Keratinocyte (primary cell): ENCODE measurements at regions not wholly inside any gene's neighbourhood (a gene's known extent, or its start where the extent isn't known, plus 50 kb on each side); places are given as distances from the start of the nearest gene placed in this dataset.
A peak's percentile ranks its signal among the peaks of the same experiment; 100 is the strongest.

Experiments
- DNase-seq: peaks from one replicate; pipeline ENCODE4 v3.0.0-alpha.2; 2011; ENCODE audit warnings: low read depth, missing footprints, low spot score
- FAIRE-seq: peaks from 2 replicates; lab custom pipeline; 2011; peaks lifted over from hg19 to GRCh38; lab: Jason Lieb, UNC
- H2AFZ ChIP-seq: 2 replicates; pipeline ENCODE4 v1.6.0; 2012; ENCODE audit warnings: low read length, control low read depth, inconsistent platforms; ENCODE audit not compliant: control insufficient read depth
- H3K27ac ChIP-seq: 2 replicates; pipeline ENCODE4 v1.5.1; 2011; ENCODE audit warnings: low read length; ENCODE audit not compliant: control insufficient read depth, insufficient read depth
- H3K27me3 ChIP-seq: 3 replicates; pipeline ENCODE4 v1.6.0; 2011; ENCODE audit warnings: low read length; ENCODE audit not compliant: control insufficient read depth, insufficient read depth; ENCODE audit errors: extremely low read depth
- H3K36me3 ChIP-seq, 2 experiments: 2 replicates in 1 of 2; 3 replicates in 1 of 2; pipeline ENCODE4 v1.5.1; 2011; ENCODE audit warnings: low read length in 2 of 2, mild to moderate bottlenecking in 1 of 2; ENCODE audit not compliant: control insufficient read depth in 2 of 2, insufficient read depth in 2 of 2; ENCODE audit errors: extremely low read depth in 1 of 2
- H3K4me1 ChIP-seq: 3 replicates; pipeline ENCODE4 v1.5.1; 2011; ENCODE audit warnings: low read length; ENCODE audit not compliant: control insufficient read depth, insufficient read depth; ENCODE audit errors: extremely low read depth
- H3K4me2 ChIP-seq: 3 replicates; pipeline ENCODE4 v1.6.0; 2011; ENCODE audit warnings: low read depth, low read length; ENCODE audit not compliant: control insufficient read depth, insufficient read depth; ENCODE audit errors: extremely low read depth
- H3K4me3 ChIP-seq, 3 experiments: fragments of 200-600 bp in 1 of 3; sonication (generic) in 1 of 3; 2 replicates in 2 of 3; 3 replicates in 1 of 3; pipeline ENCODE4 v1.5.1; 2011 to 2016; ENCODE audit warnings: low read length in 3 of 3, mild to moderate bottlenecking in 3 of 3, control low read depth in 2 of 3, inconsistent platforms in 1 of 3, low read depth in 1 of 3, mixed read lengths in 1 of 3, mixed run types in 1 of 3, moderate library complexity in 1 of 3; ENCODE audit not compliant: control insufficient read depth in 2 of 3, insufficient read depth in 2 of 3; ENCODE audit errors: extremely low read depth in 1 of 3
- H3K79me2 ChIP-seq: 2 replicates; pipeline ENCODE4 v1.6.0; 2012; ENCODE audit warnings: low read length; ENCODE audit not compliant: control insufficient read depth, insufficient read depth
- H3K9ac ChIP-seq: 3 replicates; pipeline ENCODE4 v1.6.0; 2011; ENCODE audit warnings: low read length; ENCODE audit not compliant: control insufficient read depth, insufficient read depth; ENCODE audit errors: extremely low read depth
- H3K9me1 ChIP-seq: 3 replicates; pipeline ENCODE4 v1.6.0; 2011; ENCODE audit warnings: low read length; ENCODE audit not compliant: control insufficient read depth, insufficient read depth; ENCODE audit errors: extremely low read depth
- H3K9me3 ChIP-seq: 2 replicates; pipeline ENCODE4 v1.5.1; 2012; ENCODE audit warnings: low read depth, low read length; ENCODE audit not compliant: control insufficient read depth
- H4K20me1 ChIP-seq: 3 replicates; pipeline ENCODE4 v1.6.0; 2011; ENCODE audit warnings: low read length; ENCODE audit not compliant: control insufficient read depth, insufficient read depth; ENCODE audit errors: extremely low read depth
- CTCF ChIP-seq, 3 experiments: IDR thresholded peaks in 1 of 3; conservative IDR thresholded peaks in 1 of 3; optimal IDR thresholded peaks in 1 of 3; 2 replicates in 2 of 3; 3 replicates in 1 of 3; pipeline versions ENCODE3 to v1.5.1; 2011; ENCODE audit warnings: low read length in 3 of 3, mild to moderate bottlenecking in 3 of 3, moderate library complexity in 2 of 3, control low read depth in 1 of 3, inconsistent platforms in 1 of 3; ENCODE audit not compliant: insufficient read depth in 2 of 3; ENCODE audit errors: extremely low read depth in 1 of 3
- EZH2 ChIP-seq: IDR thresholded peaks from one replicate; pipeline ENCODE4 v1.6.1; 2012; ENCODE audit warnings: inconsistent platforms, mild to moderate bottlenecking, low read length, moderate library complexity
- dilution Hi-C: fragments of 300-500 bp; cut with MboI; formaldehyde crosslinking; loops from one replicate; pipeline ENCODE4 v1.7.0; 2020; ENCODE audit warnings: low sequenced_read_pairs; ENCODE audit not compliant: extremely low pct_ligation_motif_present

- Histone ChIP-seq H3K27me3 (no peaks in the 10 kb centered on the region), H3K4me2 (peak overlapping the region; percentile 68), H3K79me2 (no peaks in the 10 kb centered on the region), H3K9me1 (no peaks in the 10 kb centered on the region), H3K9ac (peak overlapping the region; percentile 62), H3K4me3 (peak overlapping the region in 1 of 3 experiments; percentile 19), H3K36me3 (no peaks in the 10 kb centered on the region), H3K27ac (peak overlapping the region; percentile 91), H3K9me3 (no peaks in the 10 kb centered on the region), H4K20me1 (no peaks in the 10 kb centered on the region), H2AFZ (peak overlapping the region; percentile 97), H3K4me1 (peaks cover 11% of the 10 kb centered on the region)
- DNase-seq (peak; percentile 78), FAIRE-seq (peak; percentile 90)
- dilution Hi-C loops, result no loop called here
- no peak for TF ChIP-seq EZH2
- TF ChIP-seq CTCF (optimal IDR thresholded peaks at IDR 0.05 in 1 of 3, IDR thresholded peaks at IDR 0.05 in 1 of 3, conservative IDR thresholded peaks at IDR 0.05 in 1 of 3; ENCODE audit: extremely low read depth in 1 of 3, insufficient read depth in 2 of 3, low read length in 3 of 3), result peak in 2 of 3 experiments; percentile 8 to 10
These were observed 110.0 kb downstream of the ADSS2 start for GRCh38 chr1:244341455-244342450.

DNA sequence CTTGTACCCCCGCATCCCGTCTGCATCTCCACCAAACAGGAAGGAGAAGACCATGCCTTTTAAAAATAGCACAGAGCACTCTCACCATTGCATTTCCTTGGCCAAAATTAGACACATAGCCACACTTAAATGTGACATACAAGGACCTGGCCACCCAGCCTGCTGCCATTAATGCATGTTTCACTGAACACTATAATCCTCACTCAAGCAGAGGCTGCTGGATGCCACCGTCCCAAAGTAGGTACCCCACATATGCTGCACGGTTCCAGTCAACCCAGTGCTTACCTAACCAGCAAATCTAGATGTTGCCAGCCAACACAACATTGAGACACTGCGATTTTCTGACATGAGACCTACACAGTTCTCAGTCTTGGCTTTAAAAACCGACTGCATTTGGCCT is 107.7 kb downstream of the ADSS2 start:
- no peak overlapping the region for H3K4me2 ChIP-seq
- H4K20me1 ChIP-seq, result no peaks in the 10 kb centered on the region
- no peak overlapping the region for H3K4me3 ChIP-seq
- FAIRE-seq, result no peak
- dilution Hi-C loops, result no loop called here
- H3K9me3 ChIP-seq, result no peaks in the 10 kb centered on the region
- H3K27ac ChIP-seq, result no peak overlapping the region
- H3K9ac ChIP-seq, result no peak overlapping the region
- H3K36me3 ChIP-seq, result no peaks in the 10 kb centered on the region
- TF ChIP-seq EZH2, result no peak
- TF ChIP-seq CTCF (optimal IDR thresholded peaks at IDR 0.05 in 1 of 3, IDR thresholded peaks at IDR 0.05 in 1 of 3, conservative IDR thresholded peaks at IDR 0.05 in 1 of 3; ENCODE audit: extremely low read depth in 1 of 3, insufficient read depth in 2 of 3, low read length in 3 of 3), result no peak
- H3K79me2 ChIP-seq, result no peaks in the 10 kb centered on the region
- no peak overlapping the region for H2AFZ ChIP-seq
- H3K4me1 ChIP-seq, result peaks cover 15% of the 10 kb centered on the region
- no peaks in the 10 kb centered on the region for H3K9me1 ChIP-seq
- H3K27me3 ChIP-seq, result no peaks in the 10 kb centered on the region
- DNase-seq, result no peak
